Naive thymus-derived CD8-positive, alpha-beta T cell (primary cell): ENCODE measurements at regions not wholly inside any gene's neighbourhood (a gene's known extent, or its start where the extent isn't known, plus 50 kb on each side); places are given as distances from the start of the nearest gene placed in this dataset.

Source experiments
- ATAC-seq, 2 donors: fragments of 150-1000 bp; cut with Tn5 transposase in 1 of 2; sonication (Bioruptor Pico), chemical (Tn5 transposase) in 1 of 2; 1 replicate in 1 of 2; 2 replicates in 1 of 2; pipeline ENCODE4 v1.10.0; 2021; ENCODE audit warnings: mild to moderate bottlenecking in 2 of 2, moderate library complexity in 2 of 2
- POLR2A ChIA-PET: fragments of 350-600 bp; sonication (Branson Sonifier 250); formaldehyde crosslinking; loops from one replicate; lab custom pipeline; 2021; ENCODE audit warnings: antibody characterized with exemption; lab: Charles Lee
- DNase-seq, 10 donors: peaks; one replicate each; pipeline versions ENCODE4 v3.0.0 to v3.0.0-alpha.2; 2020 to 2022
- H3K27ac Mint-ChIP-seq, 10 donors: one replicate each; pipeline ENCODE4 v1.8.0; 2020 to 2022; ENCODE audit warnings: mild to moderate bottlenecking in 10 of 10, mixed read lengths in 10 of 10, moderate library complexity in 4 of 10, inconsistent platforms in 1 of 10
- H3K27me3 Mint-ChIP-seq, 5 donors: one replicate each; pipeline ENCODE4 v1.8.0; 2021 to 2022; ENCODE audit warnings: mixed read lengths in 5 of 5
- H3K36me3 Mint-ChIP-seq, 3 donors: one replicate each; pipeline ENCODE4 v1.8.0; 2020 to 2022; ENCODE audit warnings: mixed read lengths in 3 of 3, mild to moderate bottlenecking in 2 of 3, inconsistent platforms in 1 of 3
- H3K4me1 Mint-ChIP-seq, 4 donors: one replicate each; pipeline ENCODE4 v1.8.0; 2021 to 2022; ENCODE audit warnings: mixed read lengths in 4 of 4
- H3K4me3 Mint-ChIP-seq, 10 donors: one replicate each; pipeline ENCODE4 v1.8.0; 2020 to 2022; ENCODE audit warnings: mild to moderate bottlenecking in 10 of 10, mixed read lengths in 10 of 10, moderate library complexity in 6 of 10, inconsistent platforms in 1 of 10
- H3K9me3 Mint-ChIP-seq, 9 donors: one replicate each; pipeline ENCODE4 v1.8.0; 2020 to 2022; ENCODE audit warnings: mixed read lengths in 9 of 9, mild to moderate bottlenecking in 3 of 9, inconsistent platforms in 1 of 9, moderate library complexity in 1 of 9

GRCh38 chr6:16819752-16820151, 58.5 kb upstream of the ATXN1 start:
- DNase-seq (peak in 1 of 10 donors; percentile 1), ATAC-seq (no peak)
- Mint-ChIP-seq H3K36me3 (no peaks in the 10 kb centered on the region), H3K4me1 (peaks cover 0 to 3% (median 0%) of the 10 kb centered on the region in 4 donors), H3K27me3 (peaks cover 0 to 8% (median 4%) of the 10 kb centered on the region in 5 donors), H3K27ac (no peak overlapping the region), H3K4me3 (no peak overlapping the region), H3K9me3 (peaks cover 0 to 2% (median 0%) of the 10 kb centered on the region in 9 donors)
- POLR2A ChIA-PET: no interaction called here

GRCh38 chr6:16818992-16819626, 57.8 kb upstream of the ATXN1 start:
- peaks cover 0 to 8% (median 4%) of the 10 kb centered on the region in 5 donors for H3K27me3 Mint-ChIP-seq
- ATAC-seq (no peak), DNase-seq (no peak)
- no peaks in the 10 kb centered on the region for H3K36me3 Mint-ChIP-seq
- H3K27ac Mint-ChIP-seq: no peak overlapping the region
- POLR2A ChIA-PET: no interaction called here
- H3K4me1 Mint-ChIP-seq: no peaks in the 10 kb centered on the region
- H3K4me3 Mint-ChIP-seq: no peak overlapping the region
- H3K9me3 Mint-ChIP-seq: peaks cover 0 to 2% (median 0%) of the 10 kb centered on the region in 9 donors

- Mint-ChIP-seq H3K4me1 (no peaks in the 10 kb centered on the region), H3K36me3 (peaks cover 0 to 11% (median 9%) of the 10 kb centered on the region in 3 donors), H3K9me3 (peaks cover 4 to 16% (median 10%) of the 10 kb centered on the region in 9 donors), H3K4me3 (no peak overlapping the region), H3K27ac (no peak overlapping the region), H3K27me3 (peaks cover 0 to 8% (median 4%) of the 10 kb centered on the region in 5 donors)
- no peak for ATAC-seq
- DNase-seq: no peak
- POLR2A ChIA-PET: no interaction called here
These were observed 56.3 kb upstream of the ATXN1 start for GRCh38 chr6:16817594-16817993.

GRCh38 chr6:16816891-16817290, 55.6 kb upstream of the ATXN1 start:
- peaks cover 0 to 8% (median 4%) of the 10 kb centered on the region in 5 donors for H3K27me3 Mint-ChIP-seq
- H3K36me3 Mint-ChIP-seq: peaks cover 0 to 18% (median 16%) of the 10 kb centered on the region in 3 donors
- no peak overlapping the region for H3K27ac Mint-ChIP-seq
- no peaks in the 10 kb centered on the region for H3K4me1 Mint-ChIP-seq
- H3K9me3 Mint-ChIP-seq: peaks cover 5 to 23% (median 17%) of the 10 kb centered on the region in 9 donors
- no peak overlapping the region for H3K4me3 Mint-ChIP-seq
- no peak for ATAC-seq
- DNase-seq: no peak
- POLR2A ChIA-PET: no interaction called here

- Mint-ChIP-seq H3K9me3 (peaks cover 15 to 34% (median 28%) of the 10 kb centered on the region in 9 donors), H3K4me3 (peak overlapping the region in 1 of 10 donors; percentile 21), H3K27ac (peak overlapping the region in 1 of 10 donors; percentile 32), H3K27me3 (peaks cover 0 to 3% (median 0%) of the 10 kb centered on the region in 5 donors), H3K4me1 (no peaks in the 10 kb centered on the region), H3K36me3 (peaks cover 0 to 28% (median 19%) of the 10 kb centered on the region in 3 donors)
- DNase-seq (no peak), ATAC-seq (no peak)
- POLR2A ChIA-PET: no interaction called here
These were observed 51.7 kb upstream of the ATXN1 start for GRCh38 chr6:16812993-16813392.

GRCh38 chr6:16811277-16811979, 50.2 kb upstream of the ATXN1 start:
- H3K4me3 Mint-ChIP-seq: no peak overlapping the region
- H3K4me1 Mint-ChIP-seq: no peaks in the 10 kb centered on the region
- H3K27me3 Mint-ChIP-seq: peaks cover 0 to 3% (median 0%) of the 10 kb centered on the region in 5 donors
- ATAC-seq (no peak), DNase-seq (no peak)
- peaks cover 15 to 34% (median 28%) of the 10 kb centered on the region in 9 donors for H3K9me3 Mint-ChIP-seq
- POLR2A ChIA-PET: no interaction called here
- peaks cover 0 to 28% (median 19%) of the 10 kb centered on the region in 3 donors for H3K36me3 Mint-ChIP-seq
- no peak overlapping the region for H3K27ac Mint-ChIP-seq
